ENCODE measurements at regions not wholly inside any gene's neighbourhood (a gene's known extent, or its start where the extent isn't known, plus 50 kb on each side); places are given as distances from the start of the nearest gene placed in this dataset.

- TF ChIP-seq JDP2 (CRISPR knock-in tag; IDR thresholded peaks at IDR 0.05; ENCODE audit: borderline replicate concordance) (no peak), ZNF101 (CRISPR knock-in tag; IDR thresholded peaks at IDR 0.05; ENCODE audit: borderline replicate concordance, low read depth) (no peak), NBN (conservative IDR thresholded peaks at IDR 0.05) (no peak), MEIS1 (CRISPR knock-in tag; IDR thresholded peaks at IDR 0.05; ENCODE audit: borderline replicate concordance) (no peak), ZNF317 (CRISPR knock-in tag; IDR thresholded peaks at IDR 0.05) (no peak), ARNT2 (CRISPR knock-in tag; IDR thresholded peaks at IDR 0.05; ENCODE audit: low read depth) (no peak), ZNF24 (IDR thresholded peaks at IDR 0.05) (no peak), YEATS2 (CRISPR knock-in tag; IDR thresholded peaks at IDR 0.05; ENCODE audit: borderline replicate concordance) (no peak), MED1 (CRISPR knock-in tag; IDR thresholded peaks at IDR 0.05) (peak; percentile 51), ARID4A (CRISPR knock-in tag; IDR thresholded peaks at IDR 0.05; ENCODE audit: borderline replicate concordance) (no peak; the same call in 1 of the 2 replicates), SIX1 (CRISPR knock-in tag; IDR thresholded peaks at IDR 0.05; ENCODE audit: borderline replicate concordance) (peak; percentile 64; the same call in 1 of the 2 replicates), ZNF468 (CRISPR knock-in tag; IDR thresholded peaks at IDR 0.05) (no peak), ZNF772 (CRISPR knock-in tag; IDR thresholded peaks at IDR 0.05) (no peak), ZKSCAN5 (CRISPR knock-in tag; IDR thresholded peaks at IDR 0.05) (no peak), ELK4 (CRISPR knock-in tag; IDR thresholded peaks at IDR 0.05; ENCODE audit: borderline replicate concordance) (no peak), AGO2 (optimal IDR thresholded peaks at IDR 0.05; ENCODE audit: low read depth, low read length) (no peak), ZNF672 (CRISPR knock-in tag; IDR thresholded peaks at IDR 0.05) (no peak), RBM22 (optimal IDR thresholded peaks at IDR 0.05; ENCODE audit: low read length) (no peak), ZBED4 (CRISPR knock-in tag; IDR thresholded peaks at IDR 0.05; ENCODE audit: borderline replicate concordance) (no peak), SPEN (CRISPR knock-in tag; IDR thresholded peaks at IDR 0.05; ENCODE audit: low read depth) (no peak), SCMH1 (CRISPR knock-in tag; IDR thresholded peaks at IDR 0.05; ENCODE audit: borderline replicate concordance) (no peak), RCOR2 (CRISPR knock-in tag; IDR thresholded peaks at IDR 0.05) (peak; percentile 79), ZNF567 (CRISPR knock-in tag; IDR thresholded peaks at IDR 0.05; ENCODE audit: borderline replicate concordance) (no peak), ZMYM3 (CRISPR knock-in tag; IDR thresholded peaks at IDR 0.05) (no peak)
These were observed 69.1 kb upstream of the STUM start (continued) for GRCh38 chr1:226479474-226479873.
